ENCODE measurements at regions not wholly inside any gene's neighbourhood (a gene's known extent, or its start where the extent isn't known, plus 50 kb on each side); places are given as distances from the start of the nearest gene placed in this dataset.

DNA sequence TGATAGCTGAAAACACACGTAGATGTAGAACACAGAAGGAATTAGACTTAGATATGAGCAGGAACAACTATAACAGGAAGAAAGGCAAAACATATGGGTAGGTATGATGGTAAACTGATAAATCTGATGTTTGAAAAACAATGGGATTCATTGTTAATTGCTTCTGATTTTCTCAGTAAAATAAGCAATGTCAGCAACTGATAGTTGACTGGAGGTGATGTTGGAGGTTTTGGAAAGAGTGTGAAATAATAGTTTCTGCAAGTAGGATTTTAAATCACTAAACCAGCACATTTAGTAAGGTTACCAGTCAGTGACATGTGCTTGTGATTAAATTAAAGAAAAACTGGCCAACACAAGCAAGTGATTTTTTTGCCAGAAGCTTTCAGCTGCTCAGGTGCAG, 123.0 kb upstream of the CPNE8 start:
- TF ChIP-seq, protein P1, sequence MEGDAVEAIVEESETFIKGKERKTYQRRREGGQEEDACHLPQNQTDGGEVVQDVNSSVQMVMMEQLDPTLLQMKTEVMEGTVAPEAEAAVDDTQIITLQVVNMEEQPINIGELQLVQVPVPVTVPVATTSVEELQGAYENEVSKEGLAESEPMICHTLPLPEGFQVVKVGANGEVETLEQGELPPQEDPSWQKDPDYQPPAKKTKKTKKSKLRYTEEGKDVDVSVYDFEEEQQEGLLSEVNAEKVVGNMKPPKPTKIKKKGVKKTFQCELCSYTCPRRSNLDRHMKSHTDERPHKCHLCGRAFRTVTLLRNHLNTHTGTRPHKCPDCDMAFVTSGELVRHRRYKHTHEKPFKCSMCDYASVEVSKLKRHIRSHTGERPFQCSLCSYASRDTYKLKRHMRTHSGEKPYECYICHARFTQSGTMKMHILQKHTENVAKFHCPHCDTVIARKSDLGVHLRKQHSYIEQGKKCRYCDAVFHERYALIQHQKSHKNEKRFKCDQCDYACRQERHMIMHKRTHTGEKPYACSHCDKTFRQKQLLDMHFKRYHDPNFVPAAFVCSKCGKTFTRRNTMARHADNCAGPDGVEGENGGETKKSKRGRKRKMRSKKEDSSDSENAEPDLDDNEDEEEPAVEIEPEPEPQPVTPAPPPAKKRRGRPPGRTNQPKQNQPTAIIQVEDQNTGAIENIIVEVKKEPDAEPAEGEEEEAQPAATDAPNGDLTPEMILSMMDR (IDR thresholded peaks at IDR 0.05; ENCODE audit: low read depth, low read length, missing control alignments), result no peak
- no peak for DNase-seq (ENCODE audit: extremely low read depth, low read depth)
- no peak overlapping the region for H3K4me3 ChIP-seq (replicated peaks; ENCODE audit: low read depth, low read length)

- TF ChIP-seq, protein P1 (IDR thresholded peaks at IDR 0.05; ENCODE audit: low read depth, low read length, missing control alignments), result no peak
- no peak overlapping the region for H3K4me3 ChIP-seq (replicated peaks; ENCODE audit: low read depth, low read length)
- no peak for DNase-seq (ENCODE audit: extremely low read depth, low read depth)
These were observed 107.5 kb upstream of the CPNE8 start for GRCh38 chr12:39012870-39013269.

GRCh38 chr12:39011166-39011565, 105.8 kb upstream of the CPNE8 start:
- no peak for DNase-seq (ENCODE audit: extremely low read depth, low read depth)
- TF ChIP-seq, protein P1 (IDR thresholded peaks at IDR 0.05; ENCODE audit: low read depth, low read length, missing control alignments), result no peak
- no peak overlapping the region for H3K4me3 ChIP-seq (replicated peaks; ENCODE audit: low read depth, low read length)

GRCh38 chr12:39010406-39010805, 105.0 kb upstream of the CPNE8 start:
- no peak overlapping the region for H3K4me3 ChIP-seq (replicated peaks; ENCODE audit: low read depth, low read length)
- TF ChIP-seq, protein P1 (IDR thresholded peaks at IDR 0.05; ENCODE audit: low read depth, low read length, missing control alignments), result no peak
- no peak for DNase-seq (ENCODE audit: extremely low read depth, low read depth)

DNA sequence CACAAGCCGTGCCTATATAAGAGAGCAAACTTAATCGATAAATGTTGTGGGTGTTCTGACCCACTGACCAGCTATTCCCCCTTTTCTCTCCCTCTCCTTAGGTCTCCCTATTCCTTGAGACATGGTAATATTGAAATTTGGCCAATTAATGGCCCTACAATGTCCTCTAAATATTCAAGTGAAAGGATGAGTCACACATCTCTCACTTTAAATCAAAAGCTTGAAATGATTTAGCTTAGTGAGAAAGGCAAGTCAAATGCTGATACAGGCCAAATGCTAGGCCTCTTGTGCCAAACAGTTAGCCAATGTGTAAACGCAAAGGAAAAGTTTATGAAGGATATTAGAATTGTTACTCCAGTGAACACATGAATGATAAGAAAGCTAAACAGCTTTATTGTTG, 102.2 kb upstream of the CPNE8 start:
- TF ChIP-seq, protein P1 (IDR thresholded peaks at IDR 0.05; ENCODE audit: low read depth, low read length, missing control alignments), result no peak
- no peak overlapping the region for H3K4me3 ChIP-seq (replicated peaks; ENCODE audit: low read depth, low read length)
- DNase-seq (ENCODE audit: extremely low read depth, low read depth), result no peak

- DNase-seq (ENCODE audit: extremely low read depth, low read depth), result no peak
- no peak overlapping the region for H3K4me3 ChIP-seq (replicated peaks; ENCODE audit: low read depth, low read length)
- TF ChIP-seq, protein P1 (IDR thresholded peaks at IDR 0.05; ENCODE audit: low read depth, low read length, missing control alignments), result no peak
These were observed 100.9 kb upstream of the CPNE8 start for GRCh38 chr12:39006286-39006685.

DNA sequence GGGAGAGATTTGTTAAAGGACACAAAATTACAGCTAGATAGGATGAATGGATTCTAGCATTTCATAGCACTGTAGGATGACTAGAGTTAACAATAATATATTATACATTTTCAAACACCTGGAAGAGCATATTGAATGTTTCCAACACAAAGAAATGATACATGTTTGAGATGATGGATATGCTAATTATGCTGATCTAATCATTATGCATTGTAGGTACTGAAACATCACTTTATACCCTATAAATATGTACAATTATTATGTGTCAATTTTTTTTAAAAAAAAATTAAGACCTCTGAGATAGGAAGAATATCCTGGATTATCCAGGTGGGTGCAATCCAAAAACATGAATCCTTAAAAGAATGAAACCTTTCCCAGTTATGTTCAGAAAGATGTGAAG, 100.3 kb upstream of the CPNE8 start:
- TF ChIP-seq, protein P1 (IDR thresholded peaks at IDR 0.05; ENCODE audit: low read depth, low read length, missing control alignments), result no peak

More for the DNA sequence above, 100.3 kb upstream of the CPNE8 start:
- DNase-seq (ENCODE audit: extremely low read depth, low read depth), result no peak
- H3K4me3 ChIP-seq (replicated peaks; ENCODE audit: low read depth, low read length), result no peak overlapping the region

Data from HFF-Myc (cell line).